ENCODE measurements at regions not wholly inside any gene's neighbourhood (a gene's known extent, or its start where the extent isn't known, plus 50 kb on each side); places are given as distances from the start of the nearest gene placed in this dataset.

- no peak overlapping the region for H2BK120ac ChIP-seq (ENCODE audit: insufficient read depth, low read length, poor library complexity)
- H2BK12ac ChIP-seq (ENCODE audit: low read length): no peak overlapping the region
- no peaks in the 10 kb centered on the region for H3K4me1 ChIP-seq (ENCODE audit: control insufficient read depth in 1 of 2, insufficient read depth in 2 of 2, low read length in 2 of 2)
- no peak overlapping the region for H2AFZ ChIP-seq (ENCODE audit: insufficient read depth, low read length, poor library complexity)
- H4K8ac ChIP-seq (ENCODE audit: low read depth, low read length): no peak overlapping the region
- H3K79me1 ChIP-seq (ENCODE audit: low read length): no peaks in the 10 kb centered on the region
- no peak overlapping the region for H3K27ac ChIP-seq (ENCODE audit: low read depth, low read length)
- no peak overlapping the region for H3K4me2 ChIP-seq (ENCODE audit: low read length)
- H4K91ac ChIP-seq (ENCODE audit: low read depth, low read length): no peak overlapping the region
- H3K79me2 ChIP-seq (ENCODE audit: control insufficient read depth, insufficient read depth, low read length, poor library complexity): no peaks in the 10 kb centered on the region
- H2BK5ac ChIP-seq (ENCODE audit: low read depth, low read length, poor library complexity): no peak overlapping the region
- WGBS (ENCODE audit: extremely low coverage, insufficient coverage, insufficient read length): no CpG with 5 or more reads among the region's 1 CpG
- no peak overlapping the region for H3K9ac ChIP-seq (ENCODE audit: low read length)
- no peak overlapping the region for H2AK5ac ChIP-seq (ENCODE audit: low read length)
- no peak overlapping the region for H3K14ac ChIP-seq (ENCODE audit: low read length)
- no peak overlapping the region for H4K12ac ChIP-seq (ENCODE audit: low read depth, low read length)
- H3K4ac ChIP-seq (ENCODE audit: low read depth, low read length): no peak overlapping the region
- no peak overlapping the region for H3K23ac ChIP-seq (ENCODE audit: low read length)
- no peak for DNase-seq
- no peaks in the 10 kb centered on the region for H3K36me3 ChIP-seq (ENCODE audit: control insufficient read depth in 1 of 2, insufficient read depth in 2 of 2, low read length in 2 of 2)
- no peak overlapping the region for H3K4me3 ChIP-seq (ENCODE audit: low read depth, low read length)
- no peak overlapping the region for H3K18ac ChIP-seq (ENCODE audit: low read length)
- no peaks in the 10 kb centered on the region for H3K27me3 ChIP-seq (ENCODE audit: insufficient read depth, low read length)
- no peaks in the 10 kb centered on the region for H3K9me3 ChIP-seq (ENCODE audit: insufficient read depth, low read depth, low read length)
Measured at GRCh38 chr14:40452674-40453073, 1020.4 kb upstream of the FBXO33 start.

- Histone ChIP-seq H2BK12ac (ENCODE audit: low read length) (no peak overlapping the region), H3K9me3 (ENCODE audit: insufficient read depth, low read depth, low read length) (no peaks in the 10 kb centered on the region), H3K14ac (ENCODE audit: low read length) (no peak overlapping the region), H3K23ac (ENCODE audit: low read length) (no peak overlapping the region), H3K4me2 (ENCODE audit: low read length) (no peak overlapping the region), H2BK5ac (ENCODE audit: low read depth, low read length, poor library complexity) (no peak overlapping the region), H3K79me1 (ENCODE audit: low read length) (no peaks in the 10 kb centered on the region), H2BK120ac (ENCODE audit: insufficient read depth, low read length, poor library complexity) (no peak overlapping the region), H3K36me3 (ENCODE audit: control insufficient read depth in 1 of 2, insufficient read depth in 2 of 2, low read length in 2 of 2) (no peaks in the 10 kb centered on the region), H3K4me3 (ENCODE audit: low read depth, low read length) (no peak overlapping the region), H3K4ac (ENCODE audit: low read depth, low read length) (no peak overlapping the region), H2AK5ac (ENCODE audit: low read length) (no peak overlapping the region), H3K27me3 (ENCODE audit: insufficient read depth, low read length) (no peaks in the 10 kb centered on the region), H4K91ac (ENCODE audit: low read depth, low read length) (no peak overlapping the region), H3K27ac (ENCODE audit: low read depth, low read length) (no peak overlapping the region), H3K4me1 (ENCODE audit: control insufficient read depth in 1 of 2, insufficient read depth in 2 of 2, low read length in 2 of 2) (no peaks in the 10 kb centered on the region), H3K18ac (ENCODE audit: low read length) (no peak overlapping the region), H3K9ac (ENCODE audit: low read length) (no peak overlapping the region), H3K79me2 (ENCODE audit: control insufficient read depth, insufficient read depth, low read length, poor library complexity) (no peaks in the 10 kb centered on the region), H2AFZ (ENCODE audit: insufficient read depth, low read length, poor library complexity) (no peak overlapping the region), H4K12ac (ENCODE audit: low read depth, low read length) (no peak overlapping the region), H4K8ac (ENCODE audit: low read depth, low read length) (no peak overlapping the region)
- no CpG with 5 or more reads among the region's 3 CpGs for WGBS (ENCODE audit: extremely low coverage, insufficient coverage, insufficient read length)
- DNase-seq: no peak
Measured at GRCh38 chr14:40447017-40447416, 1014.8 kb upstream of the FBXO33 start.

- Histone ChIP-seq H3K9ac (ENCODE audit: low read length) (no peak overlapping the region), H2BK12ac (ENCODE audit: low read length) (no peak overlapping the region), H4K91ac (ENCODE audit: low read depth, low read length) (no peak overlapping the region), H3K14ac (ENCODE audit: low read length) (no peak overlapping the region), H3K4me2 (ENCODE audit: low read length) (no peak overlapping the region), H3K79me1 (ENCODE audit: low read length) (no peaks in the 10 kb centered on the region), H3K4me3 (ENCODE audit: low read depth, low read length) (no peak overlapping the region), H4K12ac (ENCODE audit: low read depth, low read length) (no peak overlapping the region), H2AK5ac (ENCODE audit: low read length) (no peak overlapping the region), H3K9me3 (ENCODE audit: insufficient read depth, low read depth, low read length) (no peaks in the 10 kb centered on the region), H2AFZ (ENCODE audit: insufficient read depth, low read length, poor library complexity) (no peak overlapping the region), H3K23ac (ENCODE audit: low read length) (no peak overlapping the region), H2BK5ac (ENCODE audit: low read depth, low read length, poor library complexity) (no peak overlapping the region), H3K27me3 (ENCODE audit: insufficient read depth, low read length) (no peaks in the 10 kb centered on the region), H3K18ac (ENCODE audit: low read length) (no peak overlapping the region), H3K79me2 (ENCODE audit: control insufficient read depth, insufficient read depth, low read length, poor library complexity) (no peaks in the 10 kb centered on the region), H3K4ac (ENCODE audit: low read depth, low read length) (no peak overlapping the region), H3K4me1 (ENCODE audit: control insufficient read depth in 1 of 2, insufficient read depth in 2 of 2, low read length in 2 of 2) (no peaks in the 10 kb centered on the region), H3K36me3 (ENCODE audit: control insufficient read depth in 1 of 2, insufficient read depth in 2 of 2, low read length in 2 of 2) (no peaks in the 10 kb centered on the region), H3K27ac (ENCODE audit: low read depth, low read length) (no peak overlapping the region), H4K8ac (ENCODE audit: low read depth, low read length) (no peak overlapping the region), H2BK120ac (ENCODE audit: insufficient read depth, low read length, poor library complexity) (no peak overlapping the region)
- WGBS (ENCODE audit: extremely low coverage, insufficient coverage, insufficient read length): no CpG with 5 or more reads among the region's 5 CpGs
- DNase-seq: no peak
Measured at GRCh38 chr14:40445020-40445419, 1012.8 kb upstream of the FBXO33 start.

- no peaks in the 10 kb centered on the region for H3K79me1 ChIP-seq (ENCODE audit: low read length)
- H2BK5ac ChIP-seq (ENCODE audit: low read depth, low read length, poor library complexity): no peak overlapping the region
- no peak overlapping the region for H3K14ac ChIP-seq (ENCODE audit: low read length)
- no peak overlapping the region for H2BK12ac ChIP-seq (ENCODE audit: low read length)
- no CpG with 5 or more reads among the region's 3 CpGs for WGBS (ENCODE audit: extremely low coverage, insufficient coverage, insufficient read length)
- no peak overlapping the region for H4K91ac ChIP-seq (ENCODE audit: low read depth, low read length)
- H4K12ac ChIP-seq (ENCODE audit: low read depth, low read length): no peak overlapping the region
- no peak overlapping the region for H3K18ac ChIP-seq (ENCODE audit: low read length)
- no peak overlapping the region for H3K4ac ChIP-seq (ENCODE audit: low read depth, low read length)
- no peak overlapping the region for H3K9ac ChIP-seq (ENCODE audit: low read length)
- H2AFZ ChIP-seq (ENCODE audit: insufficient read depth, low read length, poor library complexity): no peak overlapping the region
- H3K27me3 ChIP-seq (ENCODE audit: insufficient read depth, low read length): no peaks in the 10 kb centered on the region
- no peak overlapping the region for H2BK120ac ChIP-seq (ENCODE audit: insufficient read depth, low read length, poor library complexity)
- no peak overlapping the region for H4K8ac ChIP-seq (ENCODE audit: low read depth, low read length)
- no peaks in the 10 kb centered on the region for H3K79me2 ChIP-seq (ENCODE audit: control insufficient read depth, insufficient read depth, low read length, poor library complexity)
- no peak for DNase-seq
- no peak overlapping the region for H3K4me2 ChIP-seq (ENCODE audit: low read length)
- H3K36me3 ChIP-seq (ENCODE audit: control insufficient read depth in 1 of 2, insufficient read depth in 2 of 2, low read length in 2 of 2): no peaks in the 10 kb centered on the region
- H3K4me3 ChIP-seq (ENCODE audit: low read depth, low read length): no peak overlapping the region
- H3K27ac ChIP-seq (ENCODE audit: low read depth, low read length): no peak overlapping the region
- no peak overlapping the region for H3K23ac ChIP-seq (ENCODE audit: low read length)
- H3K9me3 ChIP-seq (ENCODE audit: insufficient read depth, low read depth, low read length): no peaks in the 10 kb centered on the region
- H2AK5ac ChIP-seq (ENCODE audit: low read length): no peak overlapping the region
- no peaks in the 10 kb centered on the region for H3K4me1 ChIP-seq (ENCODE audit: control insufficient read depth in 1 of 2, insufficient read depth in 2 of 2, low read length in 2 of 2)
Measured at GRCh38 chr14:40436551-40436950, 1004.3 kb upstream of the FBXO33 start.

Measured in trophoblast cell (in vitro differentiated cells and primary cell).